Panc1 (cell line): ENCODE measurements at regions not wholly inside any gene's neighbourhood (a gene's known extent, or its start where the extent isn't known, plus 50 kb on each side); places are given as distances from the start of the nearest gene placed in this dataset.

Source experiments
- ATAC-seq: fragments of 200-7000 bp; cut with Tn5 transposase; 2 replicates; pipeline ENCODE4 v1.9.1; 2020; ENCODE audit warnings: mild to moderate bottlenecking, moderate library complexity
- BruUV-seq: library from RNA; stranded (reverse); fragments of 400-500 nt; replicated peaks from 2 replicates; lab custom pipeline; 2021; lab: Mats Ljungman, UMichigan
- CTCF ChIA-PET: fragments of 300-600 bp; sonication (Branson Sonifier 250); formaldehyde crosslinking; loops from one replicate; lab custom pipeline; 2022; ENCODE audit warnings: antibody characterized with exemption; lab: Charles Lee
- POLR2A ChIA-PET: fragments of 300-600 bp; sonication (Branson Sonifier 250); formaldehyde crosslinking; loops from one replicate; lab custom pipeline; 2022; ENCODE audit warnings: antibody characterized with exemption; lab: Charles Lee
- DNase-seq: peaks from one replicate; pipeline ENCODE4 v3.0.0-alpha.2; 2010; ENCODE audit warnings: low read depth, low spot score
- H3K27ac ChIP-seq: 2 replicates; pipeline ENCODE4 v1.5.1; 2011; ENCODE audit warnings: mild to moderate bottlenecking, low read length, inconsistent platforms
- H3K27me3 ChIP-seq: fragments of 200-500 bp; sonication (Bioruptor generic); 2 replicates; pipeline ENCODE4 v1.6.0; 2014; ENCODE audit warnings: low read length, inconsistent platforms; ENCODE audit not compliant: control insufficient read depth, insufficient read depth
- H3K36me3 ChIP-seq: fragments of 200-500 bp; sonication (Bioruptor generic); 2 replicates; pipeline ENCODE4 v1.5.1; 2014; ENCODE audit warnings: inconsistent platforms, mild to moderate bottlenecking, low read length, moderate library complexity; ENCODE audit not compliant: control insufficient read depth, insufficient read depth
- H3K4me1 ChIP-seq: 2 replicates; pipeline ENCODE4 v1.5.1; 2011; ENCODE audit warnings: inconsistent platforms, mild to moderate bottlenecking, low read length, moderate library complexity; ENCODE audit not compliant: control insufficient read depth, insufficient read depth
- H3K4me3 ChIP-seq, 2 experiments: 2 replicates each; pipeline ENCODE4 v1.5.1; 2011 to 2012; ENCODE audit warnings: low read depth in 2 of 2, low read length in 2 of 2, mild to moderate bottlenecking in 2 of 2, inconsistent platforms in 1 of 2, moderate library complexity in 1 of 2
- H3K9me3 ChIP-seq: fragments of 200-500 bp; sonication (Bioruptor generic); 2 replicates; pipeline ENCODE4 v1.5.1; 2014; ENCODE audit warnings: low read depth, mild to moderate bottlenecking, inconsistent platforms, low read length, moderate library complexity; ENCODE audit not compliant: control insufficient read depth, insufficient read depth
- CTCF ChIP-seq: fragments of 450-650 bp; IDR thresholded peaks from 2 replicates; pipeline ENCODE4 v1.5.1; 2017; ENCODE audit warnings: mild to moderate bottlenecking
- POLR2AphosphoS5 ChIP-seq: IDR thresholded peaks from 2 replicates; pipeline ENCODE4 v1.6.1; 2012; ENCODE audit warnings: mild to moderate bottlenecking, low read depth, low read length, moderate library complexity
- REST ChIP-seq, 2 experiments: IDR thresholded peaks; 2 replicates each; pipeline ENCODE4 v1.6.1; 2011 to 2012; ENCODE audit warnings: low read depth in 2 of 2, control low read depth in 1 of 2, low read length in 1 of 2, mild to moderate bottlenecking in 1 of 2, moderate library complexity in 1 of 2; ENCODE audit not compliant: insufficient read depth in 1 of 2
- SIN3A ChIP-seq: IDR thresholded peaks from 2 replicates; pipeline ENCODE4 v1.6.1; 2012; ENCODE audit warnings: low read depth, mild to moderate bottlenecking, low read length, moderate library complexity, borderline replicate concordance; ENCODE audit not compliant: insufficient read depth
- TCF7L2 ChIP-seq: IDR thresholded peaks from 2 replicates; pipeline ENCODE4 v1.6.1; 2011; ENCODE audit warnings: mild to moderate bottlenecking, low read depth, low read length, inconsistent platforms
- in situ Hi-C: cut with HindIII; loops from 2 replicates; pipeline ENCODE4 v1.10.0; 2016; ENCODE audit warnings: low sequenced_read_pairs, low pct_unique_long_range_greater_than_20kb
- intact Hi-C: fragments of 100-400 bp; cut with micrococcal nuclease; formaldehyde crosslinking; loops from one replicate; pipeline ENCODE4 v1.10.0; 2022; ENCODE audit not compliant: unreplicated experiment

GRCh38 chr4:1554246-1554875 lies 129.8 kb downstream of the FAM53A start:
- DNase-seq (no peak), ATAC-seq (no peak)
- no TSS peak for BruUV-seq
- intact Hi-C loops, result no loop called here
- Histone ChIP-seq H3K4me1 (peaks cover 8% of the 10 kb centered on the region), H3K27me3 (no peaks in the 10 kb centered on the region), H3K4me3 (no peak overlapping the region), H3K27ac (no peak overlapping the region), H3K36me3 (no peaks in the 10 kb centered on the region), H3K9me3 (no peaks in the 10 kb centered on the region)
- CTCF ChIA-PET, result no interaction called here
- in situ Hi-C loops, result no loop called here
- no peak for TF ChIP-seq SIN3A
- TF ChIP-seq TCF7L2, result no peak
- no peak for TF ChIP-seq CTCF
- no peak for TF ChIP-seq REST (IDR thresholded peaks at IDR 0.05; ENCODE audit: insufficient read depth in 1 of 2, low read depth in 2 of 2, low read length in 1 of 2)
- TF ChIP-seq POLR2AphosphoS5, result no peak
- POLR2A ChIA-PET, result no interaction called here

- H3K9me3 ChIP-seq, result no peaks in the 10 kb centered on the region
- H3K4me3 ChIP-seq, result no peak overlapping the region
- TF ChIP-seq REST (IDR thresholded peaks at IDR 0.05; ENCODE audit: insufficient read depth in 1 of 2, low read depth in 2 of 2, low read length in 1 of 2) (no peak), TCF7L2 (no peak), SIN3A (no peak), CTCF (no peak), POLR2AphosphoS5 (no peak)
- no peak overlapping the region for H3K27ac ChIP-seq
- in situ Hi-C loops, result no loop called here
- BruUV-seq, result no TSS peak
- intact Hi-C loops, result no loop called here
- ATAC-seq, result no peak
- DNase-seq, result no peak
- ChIA-PET CTCF (no interaction called here), POLR2A (no interaction called here)
- H3K36me3 ChIP-seq, result no peaks in the 10 kb centered on the region
- no peaks in the 10 kb centered on the region for H3K27me3 ChIP-seq
- peaks cover 8% of the 10 kb centered on the region for H3K4me1 ChIP-seq
Measured at GRCh38 chr4:1553365-1553764, 130.7 kb downstream of the FAM53A start.
